Chondrocyte (in vitro differentiated cells): ENCODE measurements at regions not wholly inside any gene's neighbourhood (a gene's known extent, or its start where the extent isn't known, plus 50 kb on each side); places are given as distances from the start of the nearest gene placed in this dataset.

Source experiments
- DNase-seq: peaks from one replicate; pipeline ENCODE4 v3.0.0; 2021; ENCODE audit warnings: mixed read lengths, low spot score
- H3K27ac Mint-ChIP-seq: one replicate; pipeline ENCODE4 v1.8.0; 2021; ENCODE audit warnings: mild to moderate bottlenecking, moderate library complexity, mixed read lengths; ENCODE audit not compliant: unreplicated experiment
- H3K27me3 Mint-ChIP-seq: 2 replicates; pipeline ENCODE4 v1.8.0; 2021; ENCODE audit warnings: low read depth, mixed read lengths
- H3K36me3 Mint-ChIP-seq: 2 replicates; pipeline ENCODE4 v1.8.0; 2021; ENCODE audit warnings: low read depth, mixed read lengths
- H3K4me1 Mint-ChIP-seq: 2 replicates; pipeline ENCODE4 v1.8.0; 2021; ENCODE audit warnings: low read depth, mild to moderate bottlenecking, mixed read lengths
- H3K4me3 Mint-ChIP-seq: one replicate; pipeline ENCODE4 v1.8.0; 2021; ENCODE audit warnings: mild to moderate bottlenecking, moderate library complexity, mixed read lengths; ENCODE audit not compliant: unreplicated experiment
- H3K9me3 Mint-ChIP-seq: 2 replicates; pipeline ENCODE4 v1.8.0; 2021; ENCODE audit warnings: low read depth, mixed read lengths
- TF ChIP-seq, protein P1 (sequence below): fragments of 200-600 bp; sonication (generic); IDR thresholded peaks from 2 replicates; pipeline ENCODE4 v1.5.0; 2021; ENCODE audit warnings: antibody characterized with exemption, mild to moderate bottlenecking, moderate library complexity

DNA sequence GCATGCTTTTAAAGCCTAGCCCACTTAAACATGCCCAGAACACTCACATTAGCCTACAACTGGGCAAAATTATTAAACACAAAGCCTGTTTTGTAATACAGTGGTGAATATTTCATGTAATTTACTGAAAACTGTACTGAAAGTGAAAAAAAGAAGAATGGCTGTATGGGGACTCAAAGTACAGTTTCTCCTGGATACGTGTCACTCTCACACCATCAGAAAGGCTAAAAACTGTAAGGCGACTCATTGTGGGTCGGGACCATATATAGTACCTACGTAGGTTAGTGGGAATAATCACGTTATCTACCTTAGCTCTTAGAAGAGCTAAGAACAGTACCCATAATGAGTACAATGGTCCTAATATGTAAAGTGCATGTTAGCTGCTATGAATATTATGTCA, 80.2 kb upstream of the SPATA12 start:
- Mint-ChIP-seq H3K36me3 (no peaks in the 10 kb centered on the region), H3K9me3 (no peaks in the 10 kb centered on the region), H3K27ac (no peak overlapping the region), H3K27me3 (no peaks in the 10 kb centered on the region), H3K4me1 (peaks cover 26% of the 10 kb centered on the region), H3K4me3 (no peak overlapping the region)
- no peak for DNase-seq
- TF ChIP-seq, protein P1, sequence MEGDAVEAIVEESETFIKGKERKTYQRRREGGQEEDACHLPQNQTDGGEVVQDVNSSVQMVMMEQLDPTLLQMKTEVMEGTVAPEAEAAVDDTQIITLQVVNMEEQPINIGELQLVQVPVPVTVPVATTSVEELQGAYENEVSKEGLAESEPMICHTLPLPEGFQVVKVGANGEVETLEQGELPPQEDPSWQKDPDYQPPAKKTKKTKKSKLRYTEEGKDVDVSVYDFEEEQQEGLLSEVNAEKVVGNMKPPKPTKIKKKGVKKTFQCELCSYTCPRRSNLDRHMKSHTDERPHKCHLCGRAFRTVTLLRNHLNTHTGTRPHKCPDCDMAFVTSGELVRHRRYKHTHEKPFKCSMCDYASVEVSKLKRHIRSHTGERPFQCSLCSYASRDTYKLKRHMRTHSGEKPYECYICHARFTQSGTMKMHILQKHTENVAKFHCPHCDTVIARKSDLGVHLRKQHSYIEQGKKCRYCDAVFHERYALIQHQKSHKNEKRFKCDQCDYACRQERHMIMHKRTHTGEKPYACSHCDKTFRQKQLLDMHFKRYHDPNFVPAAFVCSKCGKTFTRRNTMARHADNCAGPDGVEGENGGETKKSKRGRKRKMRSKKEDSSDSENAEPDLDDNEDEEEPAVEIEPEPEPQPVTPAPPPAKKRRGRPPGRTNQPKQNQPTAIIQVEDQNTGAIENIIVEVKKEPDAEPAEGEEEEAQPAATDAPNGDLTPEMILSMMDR, result no peak

GRCh38 chr3:56979791-56980190, 80.7 kb upstream of the SPATA12 start:
- Mint-ChIP-seq H3K4me1 (peaks cover 25% of the 10 kb centered on the region), H3K9me3 (no peaks in the 10 kb centered on the region), H3K27me3 (no peaks in the 10 kb centered on the region), H3K27ac (no peak overlapping the region), H3K4me3 (no peak overlapping the region), H3K36me3 (no peaks in the 10 kb centered on the region)
- no peak for DNase-seq
- TF ChIP-seq, protein P1, result no peak

DNA sequence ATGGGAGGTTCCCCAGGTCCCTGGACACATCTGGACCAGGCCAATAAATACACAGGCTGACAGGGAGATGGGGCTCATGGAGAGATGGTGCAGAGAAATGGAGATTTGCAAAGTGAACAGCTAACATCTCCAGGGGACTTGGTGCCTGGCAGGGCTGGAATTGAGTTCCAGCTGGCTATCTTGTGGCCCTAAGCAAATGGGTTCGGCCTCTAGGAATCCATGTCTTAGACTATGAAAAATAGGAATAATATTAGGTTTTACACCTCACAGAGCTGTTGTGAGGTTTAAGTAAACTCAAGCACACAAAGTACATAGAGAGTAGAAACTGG, 82.9 kb upstream of the SPATA12 start:
- Mint-ChIP-seq H3K4me3 (no peak overlapping the region), H3K9me3 (no peaks in the 10 kb centered on the region), H3K27me3 (no peaks in the 10 kb centered on the region), H3K4me1 (peaks cover 18% of the 10 kb centered on the region), H3K27ac (no peak overlapping the region), H3K36me3 (no peaks in the 10 kb centered on the region)
- TF ChIP-seq, protein P1, result no peak
- DNase-seq, result no peak

GRCh38 chr3:56976651-56977560, 83.6 kb upstream of the SPATA12 start:
- H3K4me3 Mint-ChIP-seq, result no peak overlapping the region
- no peaks in the 10 kb centered on the region for H3K36me3 Mint-ChIP-seq
- no peaks in the 10 kb centered on the region for H3K9me3 Mint-ChIP-seq
- no peaks in the 10 kb centered on the region for H3K27me3 Mint-ChIP-seq
- TF ChIP-seq, protein P1, result no peak
- peaks cover 18% of the 10 kb centered on the region for H3K4me1 Mint-ChIP-seq
- no peak overlapping the region for H3K27ac Mint-ChIP-seq
- DNase-seq, result no peak

DNA sequence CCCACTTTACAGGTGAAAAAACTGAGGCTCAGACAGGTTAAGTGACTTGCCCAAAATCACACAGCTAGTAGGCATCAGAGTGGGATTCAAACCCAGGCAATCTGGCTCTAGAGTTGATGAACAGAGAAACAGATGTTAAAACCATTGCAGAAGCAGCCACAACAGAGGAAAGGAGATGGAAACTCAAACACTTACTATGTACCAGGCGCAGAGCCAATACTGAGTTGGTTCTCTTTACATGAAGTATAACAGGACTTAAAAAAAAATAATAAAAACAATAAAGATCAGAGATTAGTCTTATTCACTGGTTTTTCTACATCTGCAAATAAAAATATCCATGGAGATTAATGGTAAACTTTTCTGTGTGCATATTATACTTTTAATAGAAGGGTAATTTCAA, 84.9 kb upstream of the SPATA12 start:
- peaks cover 9% of the 10 kb centered on the region for H3K4me1 Mint-ChIP-seq
- H3K4me3 Mint-ChIP-seq, result no peak overlapping the region
- H3K9me3 Mint-ChIP-seq, result no peaks in the 10 kb centered on the region
- TF ChIP-seq, protein P1, result no peak
- no peaks in the 10 kb centered on the region for H3K36me3 Mint-ChIP-seq
- H3K27ac Mint-ChIP-seq, result no peak overlapping the region
- no peaks in the 10 kb centered on the region for H3K27me3 Mint-ChIP-seq
- no peak for DNase-seq
